NCI-H1092 treated with DMSO at 0.1 percent for 48 hours (cell line): ENCODE measurements at regions not wholly inside any gene's neighbourhood (a gene's known extent, or its start where the extent isn't known, plus 50 kb on each side); places are given as distances from the start of the nearest gene placed in this dataset.
"Not testable (repeated sequence)": the region's sequence is repeated elsewhere in the genome, so short reads cannot be mapped to it uniquely, and the experiment has no call there.

Experiments used
- DNase-seq: peaks from one replicate; lab custom pipeline; 2025; lab: John Stamatoyannopoulos, UW

DNA sequence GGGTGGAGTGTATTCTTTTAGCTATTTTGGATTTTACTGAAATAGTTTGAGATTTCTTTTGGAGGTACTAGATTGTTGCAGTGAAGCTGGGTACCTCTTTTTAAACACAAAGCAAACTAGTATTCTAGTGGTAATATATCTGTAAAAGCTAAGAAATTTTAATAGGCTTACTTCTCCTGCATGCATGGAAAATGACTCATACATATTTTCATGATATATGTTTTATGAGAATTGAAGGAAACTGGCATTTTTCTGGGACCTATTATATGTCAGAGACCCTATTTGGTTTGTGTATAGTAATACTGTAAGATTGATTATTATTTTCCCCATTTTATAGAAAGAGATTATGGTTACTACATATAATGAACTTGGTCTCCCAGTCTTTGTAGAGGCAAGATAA is 851.0 kb downstream of the DIPK2A start:
- DNase-seq = no peak

GRCh38 chr3:144831955-144832716 is 860.5 kb downstream of the DIPK2A start:
- DNase-seq = no peak

DNA sequence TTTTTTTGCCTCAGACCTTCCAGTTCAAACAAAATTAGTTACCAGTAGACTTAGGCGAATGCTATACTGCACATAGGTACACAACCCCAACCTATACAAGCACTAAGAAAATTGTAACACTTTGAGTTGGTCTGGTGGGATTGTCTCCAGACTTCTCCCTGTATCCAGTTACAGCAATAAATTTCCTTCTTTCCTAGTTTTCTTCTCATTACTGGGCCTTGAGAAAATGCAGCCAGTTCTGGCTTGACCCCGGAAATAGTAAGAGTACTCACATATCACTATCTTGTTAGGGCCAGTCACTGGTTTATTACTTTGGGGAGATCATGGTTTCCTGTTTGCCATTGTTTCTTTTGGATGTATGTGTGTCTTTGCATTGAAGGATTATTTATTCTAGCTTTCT is 868.4 kb downstream of the DIPK2A start:
- DNase-seq = no peak

- no peak for DNase-seq
Observed at GRCh38 chr3:144840866-144841265, 869.2 kb downstream of the DIPK2A start.

- DNase-seq = no peak
Observed at GRCh38 chr3:144843099-144843498, 871.5 kb downstream of the DIPK2A start.

DNA sequence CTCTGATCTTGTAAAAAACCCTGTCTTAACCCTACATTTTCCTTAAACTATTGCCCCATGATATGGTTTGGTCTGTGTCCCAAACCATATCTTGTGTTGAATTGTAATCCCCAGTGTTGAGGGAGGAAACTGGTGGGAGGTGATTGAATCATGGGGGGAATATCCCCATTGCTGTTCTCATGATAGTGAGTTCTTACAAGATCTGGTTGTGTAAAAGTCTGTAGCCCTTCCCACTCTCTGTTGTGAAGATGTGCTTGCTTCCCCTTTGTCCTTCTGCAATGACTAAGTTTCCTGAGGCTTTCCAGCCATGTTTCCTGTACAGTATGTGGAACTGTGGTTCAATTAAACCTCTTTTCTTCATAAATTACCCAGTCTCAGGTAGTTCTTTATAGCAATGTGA is 881.4 kb downstream of the DIPK2A start:
- DNase-seq = no peak

DNA sequence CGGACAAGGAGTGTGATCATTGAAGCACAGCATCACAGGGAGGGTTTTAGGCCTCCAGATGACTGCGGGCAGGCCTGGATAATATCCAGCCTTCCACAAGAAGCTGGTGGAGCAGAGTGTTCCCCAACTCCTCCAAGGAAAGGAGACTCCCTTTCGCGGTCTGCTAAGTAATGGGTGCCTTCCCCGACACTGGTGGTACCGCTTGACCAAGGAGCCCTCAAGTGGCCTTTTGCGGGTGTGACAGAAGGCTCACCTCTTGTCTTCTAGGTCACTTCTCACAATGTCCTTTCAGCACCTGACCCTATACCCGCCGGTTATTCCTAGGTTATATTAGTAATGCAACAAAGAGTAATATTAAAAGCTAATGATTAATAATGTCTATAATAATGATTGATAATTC is 882.4 kb downstream of the DIPK2A start:
- not testable (repeated sequence) for DNase-seq

- no peak for DNase-seq
Observed at GRCh38 chr3:144859161-144859560, 887.5 kb downstream of the DIPK2A start.

GRCh38 chr3:144864646-144865045 is 893.0 kb downstream of the DIPK2A start:
- DNase-seq = no peak

DNA sequence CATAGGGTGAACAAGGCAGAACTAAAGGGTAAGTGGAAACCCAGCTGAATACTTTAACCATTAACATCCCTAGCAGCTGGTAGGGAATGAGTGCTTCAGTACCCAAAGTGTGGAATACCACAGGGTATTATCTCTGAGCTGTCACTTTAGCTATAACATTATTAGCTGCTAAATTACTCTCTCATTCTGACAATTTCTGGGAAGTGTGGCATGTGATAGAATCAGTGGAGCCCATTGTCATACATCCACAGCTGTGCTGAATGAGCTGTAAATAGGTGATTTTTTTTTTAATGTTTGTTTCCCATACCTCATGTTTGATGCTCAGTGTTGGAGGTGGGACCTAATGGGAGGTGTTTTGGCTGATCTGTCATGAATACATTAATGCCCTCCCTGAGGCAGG is 894.3 kb downstream of the DIPK2A start:
- no peak for DNase-seq

DNA sequence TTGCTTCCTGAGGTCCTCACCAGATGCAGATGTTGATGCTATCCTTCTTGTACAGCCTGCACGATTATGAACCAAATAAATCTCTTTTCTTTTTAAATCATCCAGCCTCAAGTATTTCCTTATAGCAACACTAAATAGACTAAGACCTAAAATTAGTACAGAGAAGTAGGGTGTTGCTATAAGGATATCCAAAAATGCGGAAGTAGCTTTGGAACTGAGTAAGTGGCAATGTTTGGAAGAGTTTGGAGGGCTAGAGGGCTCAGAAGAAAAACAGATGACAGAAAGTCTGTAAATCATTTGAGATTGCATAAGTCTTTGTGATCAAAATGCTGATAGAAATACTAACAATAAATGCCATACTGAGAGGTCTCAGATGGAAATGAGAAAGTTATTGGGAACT is 894.9 kb downstream of the DIPK2A start:
- DNase-seq = no peak

DNA sequence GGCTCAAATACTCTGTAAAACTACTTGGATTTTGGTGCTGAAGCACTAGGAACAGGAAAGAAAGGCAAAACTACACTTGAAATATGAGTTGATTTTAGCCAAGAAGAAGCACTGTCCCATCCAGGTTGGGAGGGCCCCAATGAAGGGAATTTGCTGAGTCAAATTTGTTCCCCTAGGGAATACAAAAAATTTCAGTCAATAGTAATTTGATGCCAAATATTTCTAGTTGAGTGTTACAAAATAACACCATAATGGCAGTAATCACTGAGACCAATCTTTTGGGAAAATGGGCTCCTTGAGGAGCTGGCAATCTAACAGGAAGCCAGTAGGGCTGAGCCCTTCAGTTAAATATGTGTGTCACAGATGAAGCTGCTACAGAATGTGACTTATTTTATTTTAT is 896.9 kb downstream of the DIPK2A start:
- no peak for DNase-seq

DNA sequence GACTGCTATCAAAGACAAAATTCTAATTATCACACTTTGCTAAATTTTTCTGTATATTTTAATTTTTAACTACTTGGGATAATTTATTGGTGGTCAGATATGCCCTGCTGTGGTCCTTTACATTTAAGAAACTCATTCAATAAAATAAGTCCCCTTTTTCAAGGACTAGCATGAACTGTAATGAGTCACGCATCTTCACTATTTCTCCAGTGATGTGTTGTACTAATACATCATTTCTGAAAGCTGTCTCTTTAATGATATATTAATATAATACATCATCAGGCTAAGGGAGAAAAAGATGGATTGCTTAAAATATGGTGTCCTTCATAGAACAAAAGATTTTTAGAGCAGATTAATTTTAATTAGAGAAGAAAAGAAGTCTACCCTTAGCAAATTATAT is 901.4 kb downstream of the DIPK2A start:
- no peak for DNase-seq

DNA sequence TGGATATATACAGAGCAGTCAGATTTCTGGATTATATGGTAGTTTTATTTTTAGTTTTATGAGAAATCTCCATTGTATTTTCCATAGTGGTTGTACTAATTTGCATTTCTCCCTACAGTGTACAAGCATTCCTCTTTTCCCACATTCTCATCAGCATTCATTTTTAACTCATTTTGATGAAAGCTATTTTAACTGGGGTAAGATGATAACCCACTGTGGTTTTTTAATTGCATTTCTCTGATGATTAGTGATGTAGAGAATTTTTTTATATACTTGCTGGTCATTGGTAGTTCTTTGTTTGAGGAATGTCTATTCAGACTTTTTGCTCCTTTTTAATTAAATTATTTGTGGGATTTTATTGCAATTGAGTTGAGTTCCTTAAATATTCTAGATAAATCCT is 903.6 kb downstream of the DIPK2A start:
- DNase-seq = no peak

DNA sequence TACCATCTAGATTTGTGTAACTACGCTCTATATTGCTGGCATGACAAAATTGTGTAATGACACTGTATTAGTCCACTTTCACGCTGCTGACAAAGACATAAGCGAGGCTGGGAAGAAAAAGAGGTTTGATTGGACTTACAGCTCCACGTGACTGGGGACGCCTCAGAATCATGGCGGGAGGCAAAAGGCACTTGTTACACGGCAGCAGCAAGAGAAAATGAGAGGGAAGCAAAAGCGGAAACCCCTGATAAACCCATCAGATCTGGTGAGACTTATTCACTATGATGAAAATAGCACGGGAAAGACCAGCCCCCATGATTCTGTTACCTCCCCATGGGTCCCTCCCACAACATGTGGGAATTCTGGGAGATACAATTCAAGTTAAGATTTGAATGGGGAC is 905.7 kb downstream of the DIPK2A start:
- no peak for DNase-seq

GRCh38 chr3:144879701-144880100 is 908.1 kb downstream of the DIPK2A start:
- DNase-seq = no peak

GRCh38 chr3:144893980-144894379 is 922.4 kb downstream of the DIPK2A start:
- no peak for DNase-seq

DNA sequence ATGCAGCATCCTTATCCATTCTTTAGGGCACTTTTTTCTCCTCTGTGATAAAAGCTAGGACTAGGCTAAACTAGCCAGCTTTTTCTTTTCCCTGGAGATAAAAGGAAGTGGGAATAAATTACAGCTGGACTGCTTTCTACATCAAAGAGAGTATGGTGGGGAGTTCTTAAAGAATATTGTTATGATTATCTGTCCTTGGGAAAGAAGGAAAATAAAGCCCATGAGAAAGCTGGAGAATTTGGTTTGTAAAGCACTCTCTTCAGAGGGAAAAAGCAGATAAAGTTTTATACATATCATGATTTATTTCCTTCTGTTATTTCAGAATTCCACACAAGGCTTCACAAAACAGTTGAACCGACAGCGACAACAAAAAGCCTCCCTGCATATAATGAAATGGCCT is 923.0 kb downstream of the DIPK2A start:
- DNase-seq = no peak

DNA sequence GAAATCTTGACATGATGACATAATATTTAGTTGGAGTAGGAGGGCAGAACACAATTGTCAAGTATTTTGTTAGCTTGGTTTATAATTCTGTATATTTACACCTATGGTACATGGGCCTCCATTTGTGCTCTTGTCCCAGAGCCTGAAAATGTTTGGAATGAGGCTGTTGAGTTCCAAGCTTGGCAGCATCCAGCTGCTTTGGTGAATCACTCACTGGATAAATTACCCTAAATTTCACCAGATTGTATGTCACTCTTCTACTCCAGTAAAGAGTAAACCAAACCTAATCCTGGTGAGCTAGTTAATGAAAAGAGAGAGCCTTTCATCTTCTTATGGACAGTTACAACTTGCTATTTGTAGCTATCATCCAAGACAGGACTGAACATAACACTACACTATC is 928.7 kb downstream of the DIPK2A start:
- no peak for DNase-seq

- not testable (repeated sequence) for DNase-seq
Observed at GRCh38 chr3:144907581-144907980, 936.0 kb downstream of the DIPK2A start.

DNA sequence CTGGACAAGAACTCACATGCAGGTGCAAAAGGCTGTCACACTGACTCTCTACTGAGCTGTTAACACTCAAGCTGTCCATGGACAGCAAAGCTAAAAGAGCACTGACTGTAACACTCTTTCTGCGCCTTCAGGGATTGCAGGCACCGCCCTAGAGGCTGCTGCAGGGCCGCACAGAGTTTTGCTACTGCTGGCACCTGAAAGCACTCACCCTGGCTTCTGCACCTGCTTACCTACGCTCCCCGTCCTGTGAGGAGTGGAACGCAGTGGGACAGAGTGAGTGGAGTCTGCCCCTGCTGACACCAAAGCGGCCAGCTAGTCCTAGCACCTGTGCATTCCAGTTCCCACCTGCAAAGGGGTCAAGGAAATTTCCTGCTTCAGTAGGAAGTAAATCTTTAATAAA is 941.3 kb downstream of the DIPK2A start:
- no peak for DNase-seq

DNA sequence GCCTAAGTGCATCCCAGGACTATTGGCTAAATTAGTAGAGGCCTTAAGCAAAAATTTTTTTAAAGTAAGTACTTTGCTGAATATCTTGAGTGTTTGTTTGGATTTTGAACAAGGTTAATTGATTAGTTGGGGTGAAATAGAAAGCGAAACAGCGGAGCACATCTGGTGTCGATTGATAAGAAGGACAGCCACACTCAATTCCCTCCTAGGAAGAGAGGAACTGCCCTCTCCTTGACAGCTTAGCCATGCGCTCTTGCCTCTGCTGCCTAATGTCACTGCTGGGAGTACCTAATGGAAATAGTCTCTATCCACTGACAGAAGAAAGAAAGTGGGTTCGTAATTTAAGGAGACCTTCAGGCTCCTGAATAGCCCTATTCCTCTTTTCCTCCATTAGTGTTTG is 943.6 kb downstream of the DIPK2A start:
- no peak for DNase-seq

DNA sequence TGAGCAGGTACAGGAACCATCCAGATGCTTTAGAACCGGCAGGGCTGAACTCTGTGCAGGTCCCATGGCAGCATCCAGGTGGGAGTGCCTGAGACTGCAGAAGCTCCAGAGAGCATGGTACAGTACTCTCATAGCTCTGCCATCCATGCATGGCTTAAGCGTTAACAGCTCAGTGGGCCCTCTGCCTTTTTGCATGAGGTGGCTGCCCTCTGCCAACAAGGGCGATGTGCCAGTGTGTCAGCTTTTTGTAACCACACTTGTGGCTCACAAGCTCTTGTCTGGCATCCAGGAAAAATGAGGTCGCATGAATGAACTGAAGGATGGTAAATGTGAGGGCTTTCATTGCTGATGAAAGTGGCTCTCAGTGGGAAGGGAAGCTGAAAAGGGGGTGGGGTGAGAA is 950.1 kb downstream of the DIPK2A start:
- DNase-seq = no peak

GRCh38 chr3:144923046-144923775 is 951.6 kb downstream of the DIPK2A start:
- DNase-seq = no peak
